ENCODE measurements at regions not wholly inside any gene's neighbourhood (a gene's known extent, or its start where the extent isn't known, plus 50 kb on each side); places are given as distances from the start of the nearest gene placed in this dataset.

DNA sequence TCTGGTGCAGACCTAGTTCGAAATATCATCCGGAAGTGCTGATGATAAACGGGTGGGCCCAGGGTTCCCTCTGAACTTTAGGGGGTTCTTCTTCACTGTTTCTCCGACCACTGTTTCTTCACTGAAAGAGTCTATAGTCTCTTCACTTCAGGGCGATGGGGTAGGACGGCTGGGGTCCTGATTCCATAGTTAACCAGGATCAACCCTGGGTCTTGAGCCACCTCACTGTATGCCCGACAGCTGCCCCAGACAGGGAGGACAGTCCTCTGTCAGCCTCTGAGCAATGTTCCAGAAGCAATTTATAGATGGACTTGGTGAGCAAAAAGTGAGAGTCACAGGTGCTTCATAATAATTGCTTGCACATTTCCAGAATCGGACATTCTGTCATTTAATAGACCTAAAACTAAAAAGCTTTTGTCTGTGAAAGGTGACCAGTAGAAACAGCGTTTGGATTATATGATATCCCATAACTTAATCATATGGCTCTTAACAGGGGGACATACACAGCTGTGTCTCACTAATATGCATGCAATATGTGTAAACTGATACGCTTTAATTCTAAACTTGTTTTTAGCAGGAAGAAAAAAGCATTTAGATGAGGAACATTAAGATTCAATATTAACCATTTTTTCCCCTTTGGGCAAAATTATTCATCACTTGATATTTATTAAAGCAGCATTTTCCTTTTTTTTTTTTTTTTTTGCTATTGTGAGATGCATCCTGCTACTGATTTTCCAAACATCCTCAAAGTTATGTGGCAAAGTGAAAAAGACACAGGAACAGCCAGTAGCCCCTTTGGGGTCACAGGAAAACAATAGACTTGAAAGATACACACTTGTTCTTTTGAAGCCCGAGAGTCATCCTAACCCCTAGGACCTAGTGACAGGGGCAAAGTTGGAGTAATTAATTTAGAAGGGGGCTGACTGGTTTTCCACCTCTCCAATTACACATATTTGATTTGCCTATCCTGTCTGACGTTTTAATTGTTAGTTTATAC is 277.0 kb downstream of the ZNF536 start:
- no peak for DNase-seq

DNA sequence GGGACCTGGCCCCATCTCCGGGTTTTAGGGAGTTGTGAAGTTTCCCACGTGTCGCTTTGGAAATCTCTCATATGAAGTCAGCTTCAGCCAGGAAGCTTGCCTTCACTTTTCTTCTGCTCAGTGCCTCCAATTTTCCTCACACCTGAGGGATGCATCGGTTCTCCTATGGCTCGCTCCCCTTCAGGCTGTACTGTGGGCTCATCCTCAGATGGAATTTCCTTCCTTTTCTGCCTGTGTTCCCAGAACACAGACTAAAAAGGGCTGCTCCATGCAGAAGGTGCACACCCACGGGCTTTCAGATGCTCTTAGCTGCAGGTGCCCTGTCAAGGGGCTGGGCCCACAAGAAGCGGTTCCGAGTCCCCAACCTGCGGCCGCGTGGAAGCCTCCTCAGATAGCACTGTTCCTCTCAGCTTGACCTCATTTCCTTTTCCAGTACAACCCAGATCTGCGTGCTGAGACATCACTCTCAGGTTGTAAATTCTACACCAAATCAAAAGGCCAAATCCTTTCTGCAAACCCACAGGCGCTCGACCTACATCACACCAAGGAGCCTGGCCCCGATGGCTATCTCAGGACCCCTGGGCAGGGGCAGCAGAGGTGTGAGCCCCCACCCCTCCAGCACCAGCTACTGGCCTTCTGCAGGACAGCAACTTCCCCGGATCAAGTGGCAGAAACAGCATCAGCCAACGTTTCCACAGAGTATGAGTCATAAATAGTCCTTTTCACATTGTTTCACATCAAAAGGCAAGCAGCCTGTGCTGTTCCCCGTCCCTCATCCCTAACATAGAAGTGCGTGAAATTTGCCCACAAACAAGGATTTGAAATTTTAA is 275.9 kb downstream of the ZNF536 start:
- DNase-seq, result peak; percentile 23

DNA sequence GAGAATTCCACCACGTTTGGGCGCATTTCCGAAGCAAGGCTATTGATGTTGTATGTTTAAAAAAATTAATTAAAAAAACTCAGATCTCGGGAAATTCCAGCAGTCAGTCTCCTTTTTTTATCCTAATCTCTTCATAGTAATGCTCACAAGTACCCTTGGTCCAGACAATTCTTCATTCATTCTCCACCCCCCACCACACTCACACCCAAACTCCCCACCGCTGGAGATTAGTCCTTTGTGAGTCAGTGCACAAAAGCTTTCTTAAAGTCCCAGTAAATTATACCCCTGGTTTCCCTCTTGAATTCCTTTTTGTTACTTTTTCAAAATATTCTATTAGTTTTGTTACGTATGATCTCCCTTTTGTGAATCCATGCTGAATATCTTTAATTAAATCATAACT is 274.6 kb downstream of the ZNF536 start:
- DNase-seq, result no peak

DNA sequence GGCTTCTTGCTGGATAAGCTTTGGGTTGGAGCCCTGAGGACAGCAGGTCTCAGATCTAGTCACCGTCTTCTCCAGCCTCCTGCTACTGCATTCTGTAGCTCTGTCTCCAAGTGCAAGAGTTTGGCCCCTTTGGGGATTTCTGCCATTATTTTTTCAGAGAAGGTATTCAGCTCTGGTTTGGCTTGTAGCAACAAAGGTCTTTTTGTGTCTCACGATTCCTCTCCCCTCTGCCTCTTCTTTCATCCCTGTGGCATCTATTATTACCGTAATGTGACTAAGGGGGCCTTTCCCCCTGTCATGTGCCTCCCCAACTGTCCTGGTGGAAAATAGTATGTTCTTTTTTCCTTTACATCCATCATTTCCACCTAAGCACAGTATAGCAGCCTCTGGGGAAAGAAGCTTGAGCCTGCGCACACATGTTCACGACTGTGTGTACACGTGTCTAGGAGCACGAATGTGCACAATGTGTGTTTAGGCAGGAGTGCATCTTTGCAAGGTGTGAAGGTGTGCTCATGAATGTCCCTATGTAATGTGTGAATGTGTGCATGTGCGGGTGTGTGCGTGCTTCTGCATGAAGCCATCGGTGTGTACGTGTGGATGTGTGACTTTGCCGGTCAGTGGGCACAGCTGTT is 273.9 kb downstream of the ZNF536 start:
- DNase-seq, result no peak

DNA sequence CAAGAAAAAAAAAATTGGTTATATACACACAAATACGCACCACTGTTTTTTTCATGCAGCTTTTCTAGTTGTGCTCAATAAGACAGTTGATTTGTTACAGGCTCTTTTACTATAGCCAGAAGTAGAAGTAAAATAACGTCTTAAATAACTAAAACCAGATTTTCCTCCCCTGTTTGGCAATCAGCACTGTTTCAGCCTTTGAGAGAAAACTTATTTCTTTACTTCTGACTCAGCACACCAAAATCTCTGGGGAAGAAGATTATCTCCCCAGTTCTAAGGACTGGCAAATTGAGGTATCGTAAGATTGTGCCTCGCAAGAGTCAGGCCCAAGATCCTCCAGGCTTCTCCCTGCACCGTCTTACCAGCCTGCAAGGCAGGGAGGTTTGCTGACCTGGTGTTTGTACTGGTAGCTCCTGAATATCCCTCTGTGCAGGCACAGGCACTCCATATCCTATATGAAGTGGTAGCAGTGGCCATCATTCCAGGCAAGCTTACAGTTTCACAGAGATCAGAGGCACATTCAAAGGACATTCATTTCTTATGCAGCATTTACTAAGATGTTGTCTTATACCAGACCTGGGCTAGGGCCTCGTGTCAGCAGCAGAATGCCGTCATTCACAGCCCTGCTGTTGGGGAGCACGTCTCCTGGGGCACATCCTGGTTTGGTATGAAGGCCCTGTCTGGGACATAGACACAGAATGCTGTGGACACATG is 268.2 kb downstream of the ZNF536 start:
- no peak for DNase-seq

DNA sequence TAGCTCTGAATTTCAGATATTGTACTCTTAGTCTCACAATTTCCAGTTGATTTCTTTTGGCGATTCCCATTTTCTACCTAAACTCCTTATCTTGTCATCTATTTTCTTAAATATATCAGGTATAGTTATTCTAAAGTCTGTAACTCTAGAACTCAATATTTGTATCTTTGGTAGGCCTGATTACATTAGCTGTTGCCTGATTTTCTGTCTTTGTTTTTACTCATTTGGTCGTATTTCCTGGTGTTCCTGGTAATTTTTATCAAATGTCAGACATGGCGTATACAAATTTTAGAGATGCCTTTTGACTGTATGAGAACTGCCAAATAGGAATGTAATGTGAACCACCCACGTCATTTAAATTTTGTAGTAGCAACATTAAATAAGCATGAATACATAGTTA is 266.7 kb downstream of the ZNF536 start:
- no peak for DNase-seq

DNA sequence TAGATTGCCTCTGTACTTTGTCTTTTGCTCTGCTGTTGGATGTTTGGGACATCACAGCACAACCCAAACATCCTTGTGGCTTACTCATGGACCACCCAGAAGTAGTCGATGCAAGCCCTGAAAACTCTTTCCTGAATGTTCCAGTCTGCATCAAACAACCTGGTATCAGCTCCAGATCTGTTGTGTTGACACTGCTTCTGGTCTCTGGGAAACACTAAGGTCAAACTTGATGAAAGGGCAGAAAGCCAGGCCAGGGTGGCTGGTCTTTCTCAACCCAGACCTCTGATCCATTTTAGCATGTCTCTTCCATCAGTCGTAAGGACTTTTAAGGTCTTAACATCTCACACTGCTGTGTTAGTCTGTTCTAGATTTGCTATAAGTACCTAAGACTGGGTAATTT is 265.7 kb downstream of the ZNF536 start:
- DNase-seq, result no peak

DNA sequence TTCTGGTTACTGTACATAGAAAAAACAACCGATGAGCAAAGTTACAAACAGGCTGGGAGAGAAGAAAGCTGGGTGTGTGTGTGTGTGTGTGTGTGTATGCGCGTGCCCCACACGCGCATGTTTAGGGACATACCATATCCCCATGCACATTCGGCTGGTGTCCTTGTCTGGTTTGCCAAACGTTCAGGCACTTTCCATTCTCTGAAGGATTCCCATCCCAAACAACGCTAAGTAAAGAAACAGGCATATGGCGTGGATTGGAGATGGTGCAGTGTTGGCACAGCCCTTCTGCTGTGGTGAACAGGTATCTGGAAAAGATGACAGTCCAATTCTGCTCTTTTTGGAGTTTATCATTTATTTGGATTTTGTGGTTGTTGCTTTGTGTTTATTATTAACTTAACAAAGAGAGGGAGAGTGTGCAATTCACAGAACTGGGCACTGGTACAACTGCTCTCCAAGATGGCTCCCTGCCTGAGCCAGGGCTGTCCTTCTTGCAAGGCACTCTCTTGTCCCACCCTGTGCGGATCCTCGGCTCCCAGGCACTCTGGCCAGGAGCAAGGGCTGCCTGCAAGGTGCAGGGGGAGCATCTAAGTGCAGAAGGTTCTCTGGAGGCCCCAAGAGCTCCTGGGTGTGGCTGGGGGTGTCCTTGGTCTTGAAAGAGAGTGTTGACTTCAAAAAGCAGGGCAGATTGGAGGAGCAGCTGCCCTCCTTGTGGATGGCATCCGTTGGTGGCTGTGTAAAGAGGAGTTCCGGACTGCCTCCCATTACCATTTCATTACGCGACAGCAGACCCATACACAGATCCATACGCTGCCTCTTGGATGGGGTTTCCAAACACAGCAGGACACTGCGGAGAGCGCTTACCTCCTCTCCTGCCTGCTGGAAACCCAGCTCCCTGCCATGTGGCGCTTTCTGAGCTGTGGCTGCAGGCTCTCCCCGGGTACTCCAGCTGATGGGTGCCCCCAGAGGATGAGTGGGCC is 263.1 kb downstream of the ZNF536 start:
- no peak for DNase-seq

DNA sequence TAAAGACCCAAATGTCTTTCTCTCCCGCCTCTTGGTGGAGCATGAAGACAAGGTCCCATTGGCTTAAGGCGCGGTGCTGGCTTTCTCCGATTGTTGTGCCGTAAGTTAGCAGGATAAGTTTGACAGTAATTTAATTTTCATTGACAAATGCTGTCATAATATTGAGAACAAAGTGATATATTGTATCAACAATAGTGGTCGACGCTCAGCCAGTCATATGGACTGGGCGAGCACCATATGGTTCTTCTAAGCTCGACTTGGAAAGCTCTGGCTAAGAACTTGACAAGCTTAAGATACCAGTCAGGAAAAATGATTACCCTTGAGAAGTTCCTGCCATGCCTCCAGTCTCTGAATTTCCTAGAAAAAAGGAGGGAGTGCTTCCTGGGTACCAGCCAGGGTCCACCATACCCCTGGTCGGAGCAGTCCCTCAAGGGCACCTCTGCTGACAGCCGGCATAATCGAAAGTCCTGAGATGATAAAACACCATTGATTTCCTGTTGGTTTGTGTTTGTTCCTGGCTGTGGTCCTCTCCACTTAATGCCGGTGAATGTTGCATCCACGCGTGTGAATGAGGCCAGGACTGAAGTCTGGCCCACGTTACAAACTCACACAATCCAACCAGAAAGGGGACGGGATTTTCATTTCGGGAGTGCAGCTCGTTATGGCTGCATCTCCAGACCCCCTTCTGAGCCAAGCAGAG is 262.1 kb downstream of the ZNF536 start:
- no peak for DNase-seq

DNA sequence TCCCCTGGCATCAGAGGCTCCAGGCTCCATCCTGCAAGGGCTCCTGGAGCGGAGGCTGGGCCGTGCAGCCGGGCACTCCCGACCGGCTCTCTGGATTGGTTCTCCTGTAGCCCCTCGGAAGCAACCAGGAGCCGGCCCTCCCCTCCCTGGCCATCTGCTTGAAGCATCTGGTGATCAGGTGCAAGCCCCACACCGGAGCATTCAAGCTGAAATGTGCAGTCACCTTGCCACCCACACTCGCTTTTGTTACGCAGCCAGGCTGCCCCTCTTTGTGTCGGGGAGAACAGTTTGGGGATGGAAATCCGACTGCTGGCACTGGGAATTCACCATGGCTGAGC is 258.8 kb downstream of the ZNF536 start:
- DNase-seq, result no peak

DNA sequence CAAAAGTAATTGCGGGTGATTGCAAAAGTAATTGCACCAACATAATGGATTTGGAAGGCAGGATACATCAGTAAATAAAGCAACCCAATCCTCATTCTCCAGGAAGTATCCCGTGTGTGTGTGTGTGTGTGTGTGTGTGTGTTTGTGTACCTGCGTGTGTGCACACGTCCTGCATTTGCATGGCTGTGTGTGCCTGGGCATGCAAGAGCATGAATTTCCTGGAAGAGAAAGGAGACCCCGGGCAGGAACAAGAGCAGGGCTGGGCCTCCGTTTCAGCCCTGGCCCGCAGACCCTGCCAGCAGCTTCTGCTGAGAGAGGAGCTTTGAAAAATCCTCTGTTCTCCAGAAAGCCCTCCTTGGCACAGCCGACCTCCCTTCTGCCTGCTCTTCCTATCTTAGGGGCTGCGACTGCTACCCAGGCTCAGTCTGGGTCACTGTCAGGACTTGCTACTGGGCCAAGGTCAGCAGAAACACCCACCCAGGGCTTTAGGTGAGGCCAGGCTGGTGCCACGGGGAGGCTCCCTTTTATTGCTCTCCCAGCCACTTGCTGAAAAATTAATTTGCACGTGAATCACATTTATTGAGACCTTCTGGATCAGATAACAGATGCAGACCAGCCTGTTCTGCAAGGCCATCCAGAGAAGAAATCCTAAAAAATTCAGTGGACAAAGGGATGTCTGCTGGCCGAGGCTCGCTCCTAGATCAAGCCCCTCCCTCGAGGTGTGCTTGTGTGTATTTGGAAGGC is 258.3 kb downstream of the ZNF536 start:
- DNase-seq, result no peak

DNA sequence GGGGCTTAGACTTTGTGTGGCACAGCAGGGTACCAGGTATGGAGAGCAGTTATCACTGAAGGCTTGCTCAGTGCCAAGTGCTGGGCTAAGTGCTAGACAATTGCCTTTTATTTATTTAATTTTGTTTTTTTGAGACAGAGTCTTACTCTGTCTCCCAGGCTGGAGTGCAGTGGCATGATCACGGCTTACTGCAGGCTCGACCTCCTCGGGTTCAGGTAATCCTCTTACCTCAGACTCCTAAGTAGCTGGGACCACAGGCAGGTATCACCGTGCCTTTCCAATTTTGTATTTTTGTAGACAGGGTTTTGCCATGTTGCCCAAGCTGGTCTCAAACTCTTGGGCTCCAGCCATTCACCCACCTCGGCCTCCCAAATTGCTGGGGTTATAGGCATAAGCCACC is 256.9 kb downstream of the ZNF536 start:
- no peak for DNase-seq

DNA sequence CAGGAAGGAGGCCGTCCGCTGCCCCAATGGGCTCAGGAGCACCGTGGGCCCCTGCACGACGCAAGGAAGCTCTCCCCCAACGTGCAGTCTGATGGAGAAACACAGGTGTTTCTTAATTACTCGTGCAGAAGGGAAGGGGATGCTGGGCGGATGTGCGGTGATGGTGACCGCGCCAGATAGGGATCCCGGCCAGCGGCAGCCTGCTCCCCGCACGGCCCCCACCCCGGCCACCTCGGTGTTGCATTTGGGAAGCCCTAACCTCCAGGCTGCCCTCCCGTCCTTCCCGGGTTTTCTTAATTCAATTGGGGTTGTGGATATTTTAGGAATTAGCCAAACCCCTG is 254.4 kb downstream of the ZNF536 start:
- no peak for DNase-seq

DNA sequence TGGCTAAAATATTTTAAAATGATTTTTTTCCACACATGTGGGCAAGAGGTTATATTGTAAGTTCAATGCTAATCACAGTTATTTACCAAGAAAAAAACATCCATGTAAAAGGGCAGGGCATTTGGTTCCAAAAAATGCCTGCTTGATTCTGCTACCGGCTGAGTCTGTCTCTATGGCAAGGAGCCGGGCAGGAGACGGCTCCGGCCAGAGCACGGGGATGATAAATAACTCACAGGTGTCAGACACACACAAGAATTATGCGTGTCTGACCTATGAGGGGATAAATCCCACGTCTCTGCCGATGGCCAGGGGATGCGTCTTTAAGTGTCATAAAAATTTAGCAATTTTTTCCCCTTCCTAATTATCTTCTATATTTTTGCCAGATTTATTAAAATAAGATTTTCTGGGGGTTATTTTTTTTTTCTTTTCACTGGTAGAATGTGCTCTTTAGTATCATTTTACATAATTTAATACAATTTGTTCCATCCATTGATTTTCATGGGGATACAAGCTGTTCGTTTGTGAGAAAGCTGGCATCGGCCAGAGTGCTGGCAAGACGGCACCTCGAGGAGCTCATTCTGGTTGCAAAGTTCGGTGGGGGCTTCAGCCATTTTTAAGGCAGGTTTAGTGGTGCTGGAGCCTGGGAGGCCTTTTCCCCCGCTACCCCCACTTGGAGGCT is 253.9 kb downstream of the ZNF536 start:
- no peak for DNase-seq

DNA sequence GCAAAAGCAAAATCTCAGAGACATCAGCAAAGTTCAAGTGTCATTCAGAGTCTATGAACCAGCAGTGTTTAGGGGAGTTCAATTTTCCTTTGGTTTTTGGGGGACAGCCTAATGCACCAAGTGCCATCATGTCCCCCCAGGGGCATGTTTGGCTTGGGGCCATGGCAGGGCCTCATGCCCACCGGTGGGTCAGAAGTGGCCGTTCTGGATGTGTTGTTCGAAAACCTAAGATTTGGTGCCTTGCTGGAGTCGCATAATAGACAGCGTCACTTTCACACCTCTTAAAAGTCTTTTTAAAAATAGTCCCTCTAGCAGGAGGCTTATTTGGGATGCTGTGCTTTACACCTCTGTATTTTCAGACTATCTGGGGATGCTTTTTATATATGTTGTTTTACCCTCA is 250.1 kb downstream of the ZNF536 start:
- no peak for DNase-seq

DNA sequence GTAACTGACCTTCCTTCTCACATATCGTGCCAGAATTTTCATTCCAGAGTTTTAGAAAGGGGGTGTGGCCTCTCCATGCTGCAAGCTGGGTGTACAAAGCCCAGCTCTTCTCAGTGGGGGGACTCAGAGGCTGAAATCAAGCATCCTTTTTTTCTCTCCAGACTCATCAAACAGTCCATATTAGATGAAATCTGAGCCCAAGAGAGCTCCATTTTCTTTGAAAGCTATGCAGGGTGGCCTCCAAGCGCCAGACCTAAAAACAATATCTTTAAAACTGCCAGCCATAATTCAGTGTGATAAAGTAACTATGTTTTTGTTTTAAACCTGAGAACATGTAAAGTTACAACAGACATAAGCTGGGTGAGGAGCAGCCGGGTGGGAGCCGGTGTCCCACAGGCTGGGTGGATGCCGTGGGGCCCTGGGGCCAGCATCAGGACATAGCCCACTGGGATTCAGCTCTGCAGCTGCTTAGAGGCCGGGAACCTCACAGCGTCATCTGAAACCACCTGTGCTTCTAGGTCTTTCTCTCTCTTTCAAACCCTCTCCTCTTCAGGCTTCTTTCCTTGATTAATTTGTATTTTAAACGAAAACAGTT is 249.2 kb downstream of the ZNF536 start:
- no peak for DNase-seq

DNA sequence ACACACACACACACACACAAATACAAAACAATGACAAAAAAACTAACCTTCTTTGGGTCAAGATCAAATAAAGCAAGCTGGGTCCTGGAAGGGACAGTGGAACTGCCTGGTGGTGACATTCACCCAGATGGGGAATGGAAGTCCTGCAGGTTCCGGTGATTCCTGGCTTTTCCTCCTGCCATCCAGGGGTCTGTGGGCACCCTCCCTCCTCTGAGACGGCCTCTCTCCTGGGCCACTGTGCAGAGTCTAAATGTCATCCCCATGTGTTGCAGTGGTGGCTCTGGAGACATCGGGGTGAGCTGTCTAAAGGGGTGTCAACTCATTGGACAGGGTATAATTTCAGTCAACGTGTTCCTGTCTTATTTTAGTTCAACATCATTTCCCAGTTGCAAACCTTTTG is 248.2 kb downstream of the ZNF536 start:
- DNase-seq, result no peak

DNA sequence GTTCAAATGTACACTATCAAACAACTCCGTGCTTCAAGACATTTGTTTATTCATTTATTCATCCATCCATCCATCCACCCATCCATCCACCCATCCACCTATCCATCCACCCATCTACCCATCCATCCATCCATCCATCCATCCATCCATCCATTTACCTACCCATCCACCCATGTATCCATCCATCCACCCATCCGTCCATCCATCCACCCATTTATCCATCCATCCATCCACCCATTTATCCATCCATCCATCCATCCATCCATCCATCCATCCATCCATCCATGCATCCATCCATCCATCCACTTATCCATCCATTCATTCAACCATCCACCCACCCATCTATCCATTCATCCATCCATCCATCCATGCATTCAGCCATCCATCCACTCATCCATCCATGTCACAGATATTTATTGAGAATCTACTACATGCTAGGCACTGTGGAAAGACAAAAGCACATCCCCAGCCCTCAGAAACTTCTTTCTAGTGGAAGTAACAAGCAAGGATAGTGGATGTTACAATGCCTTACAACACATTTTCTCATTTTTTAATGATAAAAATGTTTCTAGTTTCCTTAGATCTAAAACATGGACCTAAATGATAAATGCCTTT is 237.6 kb downstream of the ZNF536 start:
- no peak for DNase-seq

DNA sequence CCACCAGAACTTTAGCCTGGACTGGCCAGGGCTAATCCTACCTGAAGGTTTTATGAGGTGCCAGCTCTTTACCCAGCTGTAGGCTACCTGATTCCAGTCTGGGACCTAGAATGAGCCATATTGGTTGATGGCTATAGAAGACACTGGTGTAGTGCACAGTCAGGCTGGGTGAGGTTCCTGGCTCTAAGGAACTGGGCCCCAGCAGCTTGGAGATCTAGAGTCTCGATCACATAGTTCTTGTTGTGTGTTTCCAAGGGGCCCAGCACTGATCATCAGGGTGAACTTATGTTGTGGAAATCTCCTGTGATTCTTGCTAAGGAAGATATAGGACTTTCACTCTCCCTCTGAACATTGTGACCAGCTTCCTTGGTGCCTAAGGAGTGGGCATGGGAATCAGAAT is 236.3 kb downstream of the ZNF536 start:
- DNase-seq, result no peak
